ENCODE measurements at regions not wholly inside any gene's neighbourhood (a gene's known extent, or its start where the extent isn't known, plus 50 kb on each side); places are given as distances from the start of the nearest gene placed in this dataset.
"Not testable (repeated sequence)": the region's sequence is repeated elsewhere in the genome, so short reads cannot be mapped to it uniquely, and the experiment has no call there.

GRCh38 chr2:236776695-236777251 lies 207.1 kb downstream of the ACKR3 start:
- DNase-seq, result peak; percentile 28 to 65

GRCh38 chr2:236777408-236777807 lies 207.8 kb downstream of the ACKR3 start:
- no peak for DNase-seq

- DNase-seq, result no peak
Measured at GRCh38 chr2:236781933-236782816, 212.6 kb downstream of the ACKR3 start.

GRCh38 chr2:236782938-236783337 lies 213.3 kb downstream of the ACKR3 start:
- no peak for DNase-seq

- no peak for DNase-seq
Measured at GRCh38 chr2:236783417-236784020, 213.9 kb downstream of the ACKR3 start.

GRCh38 chr2:236785611-236786057 lies 216.0 kb downstream of the ACKR3 start:
- DNase-seq, result no peak

- DNase-seq, result no peak
Measured at GRCh38 chr2:236786751-236787150, 217.1 kb downstream of the ACKR3 start.

GRCh38 chr2:236787376-236787775 lies 217.8 kb downstream of the ACKR3 start:
- not testable (repeated sequence) for DNase-seq

GRCh38 chr2:236787885-236788284 lies 218.3 kb downstream of the ACKR3 start:
- DNase-seq, result no peak

- DNase-seq, result peak; percentile 70 to 80
Measured at GRCh38 chr2:236790963-236791362, 221.3 kb downstream of the ACKR3 start.

GRCh38 chr2:236793023-236794011 lies 223.7 kb downstream of the ACKR3 start:
- DNase-seq, result no peak

GRCh38 chr2:236794176-236794957 lies 224.7 kb downstream of the ACKR3 start:
- DNase-seq, result no peak

- DNase-seq, result no peak
Measured at GRCh38 chr2:236795169-236795860, 225.7 kb downstream of the ACKR3 start.

GRCh38 chr2:236795861-236796219 lies 226.2 kb downstream of the ACKR3 start:
- no peak for DNase-seq

- DNase-seq, result no peak
Measured at GRCh38 chr2:236796236-236796635, 226.6 kb downstream of the ACKR3 start.

GRCh38 chr2:236797411-236797810 lies 227.8 kb downstream of the ACKR3 start:
- DNase-seq, result no peak

- no peak for DNase-seq
Measured at GRCh38 chr2:236798491-236798890, 228.9 kb downstream of the ACKR3 start.

- no peak for DNase-seq
Measured at GRCh38 chr2:236799391-236800026, 229.9 kb downstream of the ACKR3 start.

- DNase-seq, result no peak
Measured at GRCh38 chr2:236802862-236803261, 233.2 kb downstream of the ACKR3 start.

- no peak for DNase-seq
Measured at GRCh38 chr2:236803621-236804020, 234.0 kb downstream of the ACKR3 start.

Data from NCI-H526 (cell line).